ENCODE measurements at regions not wholly inside any gene's neighbourhood (a gene's known extent, or its start where the extent isn't known, plus 50 kb on each side); places are given as distances from the start of the nearest gene placed in this dataset.
A peak's percentile ranks its signal among the peaks of the same experiment; 100 is the strongest.

- no peaks in the 10 kb centered on the region for H3K36me3 ChIP-seq
- TF ChIP-seq POLR2A (IDR thresholded peaks at IDR 0.05) (no peak), POLR2AphosphoS5 (IDR thresholded peaks at IDR 0.05) (no peak)
- TF ChIP-seq, protein P1, sequence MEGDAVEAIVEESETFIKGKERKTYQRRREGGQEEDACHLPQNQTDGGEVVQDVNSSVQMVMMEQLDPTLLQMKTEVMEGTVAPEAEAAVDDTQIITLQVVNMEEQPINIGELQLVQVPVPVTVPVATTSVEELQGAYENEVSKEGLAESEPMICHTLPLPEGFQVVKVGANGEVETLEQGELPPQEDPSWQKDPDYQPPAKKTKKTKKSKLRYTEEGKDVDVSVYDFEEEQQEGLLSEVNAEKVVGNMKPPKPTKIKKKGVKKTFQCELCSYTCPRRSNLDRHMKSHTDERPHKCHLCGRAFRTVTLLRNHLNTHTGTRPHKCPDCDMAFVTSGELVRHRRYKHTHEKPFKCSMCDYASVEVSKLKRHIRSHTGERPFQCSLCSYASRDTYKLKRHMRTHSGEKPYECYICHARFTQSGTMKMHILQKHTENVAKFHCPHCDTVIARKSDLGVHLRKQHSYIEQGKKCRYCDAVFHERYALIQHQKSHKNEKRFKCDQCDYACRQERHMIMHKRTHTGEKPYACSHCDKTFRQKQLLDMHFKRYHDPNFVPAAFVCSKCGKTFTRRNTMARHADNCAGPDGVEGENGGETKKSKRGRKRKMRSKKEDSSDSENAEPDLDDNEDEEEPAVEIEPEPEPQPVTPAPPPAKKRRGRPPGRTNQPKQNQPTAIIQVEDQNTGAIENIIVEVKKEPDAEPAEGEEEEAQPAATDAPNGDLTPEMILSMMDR (IDR thresholded peaks at IDR 0.05 in 8 of 11, conservative IDR thresholded peaks at IDR 0.05 in 3 of 11) = no peak
- peak; percentile 74 for DNase-seq
- intact Hi-C loops (cut with DNase I; ENCODE audit: low total_unique reads) = no loop called here
- no peak overlapping the region for H3K27ac ChIP-seq
- no peaks in the 10 kb centered on the region for H3K4me1 ChIP-seq
- H3K27me3 ChIP-seq (replicated peaks in 1 of 7) = no peaks in the 10 kb centered on the region
- no peak overlapping the region for H3K4me3 ChIP-seq
- 93 to 97% (median 94%) methylated on average over 37 to 41 of the region's 41 CpGs for WGBS, 5 donors
- peaks cover 0 to 23% (median 10%) of the 10 kb centered on the region in 8 donors for H3K9me3 ChIP-seq
Measured at GRCh38 chr4:158043971-158044618, 128.7 kb downstream of the GASK1B start.

DNA sequence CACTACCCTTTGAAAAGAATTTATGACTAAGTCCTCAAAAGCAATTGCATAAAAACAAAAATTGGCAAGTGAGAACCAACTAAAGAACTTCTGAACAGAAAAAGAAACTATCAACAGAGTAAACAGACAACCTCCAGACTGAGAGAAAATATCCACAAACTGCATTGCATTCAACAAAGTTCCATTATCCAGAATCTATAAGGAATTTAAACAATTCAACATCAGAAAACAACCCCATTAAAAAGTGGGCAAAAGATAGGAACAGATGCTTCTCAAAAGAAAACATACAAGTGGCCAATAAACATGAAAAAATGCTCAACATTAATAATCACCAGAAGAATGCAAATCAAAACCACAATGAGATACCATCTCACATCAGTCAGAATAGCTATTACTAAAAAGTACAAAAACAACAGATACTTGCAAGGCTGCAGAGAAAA lies 130.2 kb downstream of the GASK1B start:
- Histone ChIP-seq H3K27ac (no peak overlapping the region), H3K4me1 (no peaks in the 10 kb centered on the region), H3K36me3 (no peaks in the 10 kb centered on the region), H3K27me3 (replicated peaks in 1 of 7) (no peaks in the 10 kb centered on the region), H3K4me3 (no peak overlapping the region), H3K9me3 (peaks cover 2 to 38% (median 25%) of the 10 kb centered on the region in 8 donors)
- no peak for DNase-seq
- intact Hi-C loops (cut with DNase I; ENCODE audit: low total_unique reads) = no loop called here
- no peak for TF ChIP-seq POLR2AphosphoS5 (IDR thresholded peaks at IDR 0.05)
- TF ChIP-seq, protein P1 (IDR thresholded peaks at IDR 0.05 in 8 of 11, conservative IDR thresholded peaks at IDR 0.05 in 3 of 11) = no peak
- no peak for TF ChIP-seq POLR2A (IDR thresholded peaks at IDR 0.05)

DNA sequence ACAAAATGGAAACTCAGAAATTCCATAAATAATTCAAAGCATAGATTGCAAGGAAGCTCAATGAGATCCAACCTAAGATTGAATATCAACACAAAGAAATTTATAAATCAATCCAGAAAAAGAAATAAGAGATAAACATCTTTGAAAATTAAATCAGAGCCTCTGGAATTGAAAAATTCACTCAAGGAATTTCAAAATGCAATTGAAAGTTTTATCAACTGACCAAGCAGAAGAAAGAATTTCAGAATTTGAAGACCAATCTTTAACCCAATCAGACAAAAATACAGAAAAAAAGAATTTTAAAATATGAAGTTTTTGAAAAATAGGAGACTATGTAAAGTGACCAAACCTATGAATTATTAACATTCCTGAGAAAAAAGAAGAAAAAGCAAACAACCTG lies 134.1 kb downstream of the GASK1B start:
- DNase-seq = no peak
- Histone ChIP-seq H3K4me3 (no peak overlapping the region), H3K9me3 (peaks cover 2 to 37% (median 26%) of the 10 kb centered on the region in 8 donors), H3K27me3 (replicated peaks in 1 of 7) (no peaks in the 10 kb centered on the region), H3K27ac (no peak overlapping the region), H3K4me1 (peaks cover 0 to under 1% (median 0%) of the 10 kb centered on the region in 6 donors), H3K36me3 (no peaks in the 10 kb centered on the region)
- TF ChIP-seq, protein P1 (IDR thresholded peaks at IDR 0.05 in 8 of 11, conservative IDR thresholded peaks at IDR 0.05 in 3 of 11) = no peak
- no peak for TF ChIP-seq POLR2A (IDR thresholded peaks at IDR 0.05)
- no peak for TF ChIP-seq POLR2AphosphoS5 (IDR thresholded peaks at IDR 0.05)
- intact Hi-C loops (cut with DNase I; ENCODE audit: low total_unique reads) = no loop called here

- intact Hi-C loops (cut with DNase I; ENCODE audit: low total_unique reads) = no loop called here
- TF ChIP-seq, protein P1 (IDR thresholded peaks at IDR 0.05 in 8 of 11, conservative IDR thresholded peaks at IDR 0.05 in 3 of 11) = no peak
- TF ChIP-seq POLR2AphosphoS5 (IDR thresholded peaks at IDR 0.05) = no peak
- TF ChIP-seq POLR2A (IDR thresholded peaks at IDR 0.05) = no peak
- Histone ChIP-seq H3K27me3 (replicated peaks in 1 of 7) (no peaks in the 10 kb centered on the region), H3K4me3 (no peak overlapping the region), H3K9me3 (peaks cover 2 to 37% (median 25%) of the 10 kb centered on the region in 8 donors), H3K4me1 (peaks cover 0 to 10% (median 0%) of the 10 kb centered on the region in 6 donors), H3K36me3 (no peaks in the 10 kb centered on the region), H3K27ac (no peak overlapping the region)
- 81 to 88% (median 87%) methylated on average over 1 of the region's 1 CpG; no CpG with 5 or more reads in 1 of the 5 donors for WGBS, 5 donors
- DNase-seq = peak; percentile 47
Measured at GRCh38 chr4:158036998-158037397, 135.8 kb downstream of the GASK1B start.

Measured in spleen (tissue), 11 donors.